ENCODE measurements at regions not wholly inside any gene's neighbourhood (a gene's known extent, or its start where the extent isn't known, plus 50 kb on each side); places are given as distances from the start of the nearest gene placed in this dataset.

GRCh38 chr5:34510002-34510401 is 146.1 kb upstream of the RAI14 start:
- 64 to 79% (median 73%) methylated on average over 5 of the region's 5 CpGs for WGBS, 3 donors
- H3K27ac ChIP-seq (ENCODE audit: low read depth, low read length) = no peak overlapping the region

- H3K27ac ChIP-seq (ENCODE audit: low read depth, low read length) = no peak overlapping the region
- 26 to 82% (median 79%) methylated on average over 4 of the region's 4 CpGs for WGBS, 3 donors
Measured at GRCh38 chr5:34511063-34511462, 145.1 kb upstream of the RAI14 start.

- no peak overlapping the region for H3K27ac ChIP-seq (ENCODE audit: low read depth, low read length)
Measured at GRCh38 chr5:34511481-34511880, 144.6 kb upstream of the RAI14 start.

GRCh38 chr5:34511915-34512314 is 144.2 kb upstream of the RAI14 start:
- H3K27ac ChIP-seq (ENCODE audit: low read depth, low read length) = no peak overlapping the region
- WGBS, 3 donors = 58 to 80% (median 66%) methylated on average over 2 of the region's 2 CpGs

More at GRCh38 chr5:34511481-34511880, 144.6 kb upstream of the RAI14 start:
- WGBS, 3 donors = 55 to 61% (median 58%) methylated on average over 1 of the region's 1 CpG

GRCh38 chr5:34516166-34516565 is 140.0 kb upstream of the RAI14 start:
- WGBS, 3 donors = 93 to 100% (median 100%) methylated on average over 1 of the region's 1 CpG
- H3K27ac ChIP-seq (ENCODE audit: low read depth, low read length) = no peak overlapping the region

GRCh38 chr5:34516686-34517085 is 139.4 kb upstream of the RAI14 start:
- 88 to 94% (median 89%) methylated on average over 6 of the region's 6 CpGs for WGBS, 3 donors
- H3K27ac ChIP-seq (ENCODE audit: low read depth, low read length) = no peak overlapping the region

GRCh38 chr5:34517249-34517648 is 138.9 kb upstream of the RAI14 start:
- no peak overlapping the region for H3K27ac ChIP-seq (ENCODE audit: low read depth, low read length)
- WGBS, 3 donors = 35 to 63% (median 57%) methylated on average over 2 of the region's 2 CpGs

GRCh38 chr5:34519489-34520220 is 136.5 kb upstream of the RAI14 start:
- WGBS, 3 donors = 29 to 71% (median 29%) methylated on average over 3 of the region's 3 CpGs
- no peak overlapping the region for H3K27ac ChIP-seq (ENCODE audit: low read depth, low read length)

GRCh38 chr5:34521628-34522290 is 134.4 kb upstream of the RAI14 start:
- WGBS, 3 donors = 74 to 89% (median 81%) methylated on average over 8 of the region's 8 CpGs
- no peak overlapping the region for H3K27ac ChIP-seq (ENCODE audit: low read depth, low read length)

- 38 to 54% (median 39%) methylated on average over 11 of the region's 11 CpGs for WGBS, 3 donors
- no peak overlapping the region for H3K27ac ChIP-seq (ENCODE audit: low read depth, low read length)
Measured at GRCh38 chr5:34522599-34523386, 133.3 kb upstream of the RAI14 start.

GRCh38 chr5:34523387-34523726 is 132.8 kb upstream of the RAI14 start:
- 0 to 3% (median 0%) methylated on average over 1 of the region's 1 CpG for whole genome bisulfite sequencing, 3 donors

GRCh38 chr5:34524123-34524522 is 132.0 kb upstream of the RAI14 start:
- 86 to 98% (median 91%) methylated on average over 1 of the region's 1 CpG for whole genome bisulfite sequencing, 3 donors
- H3K27ac ChIP-seq (ENCODE audit: low read depth, low read length) = no peak overlapping the region

More at GRCh38 chr5:34523387-34523726, 132.8 kb upstream of the RAI14 start:
- no peak overlapping the region for H3K27ac ChIP-seq (ENCODE audit: low read depth, low read length)

- WGBS, 3 donors = 63 to 75% (median 64%) methylated on average over 6 of the region's 6 CpGs
- no peak overlapping the region for H3K27ac ChIP-seq (ENCODE audit: low read depth, low read length)
Measured at GRCh38 chr5:34525761-34526160, 130.4 kb upstream of the RAI14 start.

- no peak overlapping the region for H3K27ac ChIP-seq (ENCODE audit: low read depth, low read length)
- 35 to 42% (median 42%) methylated on average over 3 of the region's 3 CpGs for WGBS, 3 donors
Measured at GRCh38 chr5:34526682-34527305, 129.3 kb upstream of the RAI14 start.

- no peak overlapping the region for H3K27ac ChIP-seq (ENCODE audit: low read depth, low read length)
- 82 to 86% (median 83%) methylated on average over 10 of the region's 10 CpGs for WGBS, 3 donors
Measured at GRCh38 chr5:34529581-34530331, 126.4 kb upstream of the RAI14 start.

GRCh38 chr5:34530637-34531036 is 125.5 kb upstream of the RAI14 start:
- 29 to 57% (median 56%) methylated on average over 2 of the region's 2 CpGs for WGBS, 3 donors
- no peak overlapping the region for H3K27ac ChIP-seq (ENCODE audit: low read depth, low read length)

GRCh38 chr5:34531751-34532360 is 124.3 kb upstream of the RAI14 start:
- no peak overlapping the region for H3K27ac ChIP-seq (ENCODE audit: low read depth, low read length)
- WGBS, 3 donors = 63 to 73% (median 71%) methylated on average over 8 of the region's 8 CpGs
